NT2/D1 (cell line): ENCODE measurements at regions not wholly inside any gene's neighbourhood (a gene's known extent, or its start where the extent isn't known, plus 50 kb on each side); places are given as distances from the start of the nearest gene placed in this dataset.

Experiments
- DNase-seq: peaks from one replicate; pipeline ENCODE4 v3.0.0-alpha.2; 2011; ENCODE audit warnings: low read depth, low spot score
- H3K27me3 ChIP-seq: 2 replicates; pipeline ENCODE4 v1.6.0; 2011; ENCODE audit warnings: mild to moderate bottlenecking; ENCODE audit not compliant: insufficient read length, insufficient read depth
- H3K36me3 ChIP-seq: 2 replicates; pipeline ENCODE4 v1.6.1; 2011; ENCODE audit warnings: mild to moderate bottlenecking, low read length, mixed read lengths; ENCODE audit not compliant: insufficient read depth, insufficient read length
- H3K4me1 ChIP-seq: 2 replicates; pipeline ENCODE4 v1.5.1; 2011; ENCODE audit not compliant: insufficient read depth, insufficient read length
- H3K4me3 ChIP-seq: 2 replicates; pipeline ENCODE4 v1.5.1; 2011; ENCODE audit warnings: low read depth; ENCODE audit not compliant: insufficient read length
- H3K9ac ChIP-seq: 2 replicates; pipeline ENCODE4 v1.6.0; 2011; ENCODE audit warnings: low read depth; ENCODE audit not compliant: insufficient read length
- H3K9me3 ChIP-seq: 2 replicates; pipeline ENCODE4 v1.5.1; 2011; ENCODE audit warnings: mild to moderate bottlenecking, low read length; ENCODE audit not compliant: insufficient read depth
- SUZ12 ChIP-seq: IDR thresholded peaks from 2 replicates; pipeline ENCODE4 v1.6.1; 2011; ENCODE audit not compliant: insufficient read length, insufficient read depth; ENCODE audit errors: extremely low read depth
- YY1 ChIP-seq: IDR thresholded peaks from 2 replicates; pipeline ENCODE4 v1.6.1; 2011; ENCODE audit not compliant: insufficient read length, insufficient read depth
- ZNF274 ChIP-seq: IDR thresholded peaks from 2 replicates; pipeline ENCODE4 v1.6.1; 2011; ENCODE audit warnings: mild to moderate bottlenecking, low read depth, low read length

DNA sequence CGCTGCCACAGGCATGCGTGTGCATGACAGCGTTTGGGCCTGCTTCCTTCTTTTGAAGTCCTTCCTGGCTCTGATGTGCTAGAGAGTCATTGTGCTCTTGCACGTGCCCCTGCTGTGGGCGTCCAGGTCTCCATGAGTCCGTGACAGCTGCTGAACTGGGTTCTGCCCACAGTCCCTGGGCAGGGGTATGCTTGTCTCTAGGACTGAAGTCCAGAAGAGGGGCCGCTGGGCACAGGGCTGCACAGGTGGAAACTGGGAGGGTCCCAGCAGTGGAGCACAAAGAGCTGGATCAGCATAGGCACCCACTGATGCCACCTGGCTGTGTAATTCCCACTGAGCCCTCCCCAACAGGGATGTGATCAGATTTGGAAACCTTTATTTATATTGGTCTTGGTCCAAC is 169.4 kb downstream of the IRX2 start:
- DNase-seq, result no peak
- H3K36me3 ChIP-seq, result no peaks in the 10 kb centered on the region
- H3K4me1 ChIP-seq, result no peaks in the 10 kb centered on the region
- TF ChIP-seq ZNF274 (no peak), YY1 (no peak), SUZ12 (no peak)
- H3K27me3 ChIP-seq, result no peaks in the 10 kb centered on the region
- H3K9me3 ChIP-seq, result no peaks in the 10 kb centered on the region
- H3K4me3 ChIP-seq, result no peak overlapping the region
- no peak overlapping the region for H3K9ac ChIP-seq

GRCh38 chr5:2581418-2581817 is 170.1 kb downstream of the IRX2 start:
- Histone ChIP-seq H3K9ac (no peak overlapping the region), H3K4me3 (no peak overlapping the region), H3K4me1 (no peaks in the 10 kb centered on the region), H3K36me3 (no peaks in the 10 kb centered on the region), H3K27me3 (no peaks in the 10 kb centered on the region), H3K9me3 (no peaks in the 10 kb centered on the region)
- DNase-seq, result no peak
- TF ChIP-seq ZNF274 (no peak), YY1 (no peak), SUZ12 (no peak)

DNA sequence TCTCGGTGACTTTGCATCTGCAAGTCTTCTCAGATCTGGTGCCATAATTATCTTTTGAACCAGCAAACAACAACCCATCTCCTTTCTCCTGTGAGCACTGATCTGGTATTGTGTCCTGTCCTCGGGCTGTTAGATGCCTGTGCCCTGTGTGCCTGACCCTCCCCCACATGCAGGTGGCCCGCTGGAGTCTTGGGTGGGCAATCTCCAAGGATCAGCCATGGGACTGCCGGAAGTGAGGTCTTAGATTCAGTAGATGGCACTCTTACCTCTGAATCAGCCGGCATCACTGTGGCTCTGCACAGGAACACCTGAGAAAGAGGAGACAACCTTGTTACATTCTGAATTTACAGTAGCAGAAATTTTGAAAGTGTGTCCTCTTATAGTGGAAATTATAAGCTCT is 172.4 kb downstream of the IRX2 start:
- Histone ChIP-seq H3K27me3 (no peaks in the 10 kb centered on the region), H3K4me1 (no peaks in the 10 kb centered on the region), H3K36me3 (no peaks in the 10 kb centered on the region), H3K4me3 (no peak overlapping the region), H3K9ac (no peak overlapping the region), H3K9me3 (no peaks in the 10 kb centered on the region)
- DNase-seq, result no peak
- TF ChIP-seq SUZ12 (no peak), YY1 (no peak), ZNF274 (no peak)

DNA sequence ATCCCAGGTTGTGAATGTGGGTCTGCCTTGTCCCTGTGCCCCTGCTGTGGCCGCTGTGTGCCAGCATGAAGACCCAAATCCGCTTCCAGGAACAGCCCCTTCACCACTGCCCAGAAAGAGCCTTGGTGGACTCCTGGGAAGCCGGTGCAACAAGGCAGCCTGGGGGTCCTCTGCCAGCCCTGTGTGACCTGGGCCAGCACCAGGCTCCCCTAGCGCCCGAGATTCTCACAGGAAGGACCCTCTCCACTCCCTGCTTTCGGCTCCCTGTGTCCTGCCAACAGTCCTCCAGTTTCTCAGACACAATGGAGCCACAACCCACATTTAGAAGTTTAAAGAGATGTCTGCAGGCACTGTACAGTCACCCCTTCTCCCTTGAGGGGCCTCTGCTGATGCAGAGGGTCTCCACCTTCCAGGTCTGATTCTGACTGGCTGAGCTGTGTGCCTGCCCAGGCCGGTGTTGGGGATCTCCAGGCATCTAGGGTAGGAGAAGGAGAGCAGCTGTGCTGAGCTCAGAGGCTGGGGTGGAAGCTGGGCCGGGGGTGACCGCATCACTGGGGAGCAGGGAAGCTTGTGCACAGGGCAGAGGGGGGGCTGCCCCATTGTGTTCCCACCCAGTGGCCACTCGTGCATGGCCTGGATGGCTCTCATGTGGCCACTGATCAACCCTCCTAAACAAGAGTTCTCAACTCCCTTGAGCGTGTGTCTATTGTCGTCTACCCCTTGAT is 174.0 kb downstream of the IRX2 start:
- no peaks in the 10 kb centered on the region for H3K9me3 ChIP-seq
- no peak overlapping the region for H3K9ac ChIP-seq
- TF ChIP-seq YY1, result no peak
- TF ChIP-seq SUZ12, result no peak
- TF ChIP-seq ZNF274, result no peak
- H3K27me3 ChIP-seq, result no peaks in the 10 kb centered on the region
- no peak overlapping the region for H3K4me3 ChIP-seq
- H3K4me1 ChIP-seq, result no peaks in the 10 kb centered on the region
- no peaks in the 10 kb centered on the region for H3K36me3 ChIP-seq
- no peak for DNase-seq

GRCh38 chr5:2576823-2577222 is 174.7 kb downstream of the IRX2 start:
- Histone ChIP-seq H3K36me3 (no peaks in the 10 kb centered on the region), H3K4me1 (no peaks in the 10 kb centered on the region), H3K9me3 (no peaks in the 10 kb centered on the region), H3K27me3 (no peaks in the 10 kb centered on the region), H3K9ac (no peak overlapping the region), H3K4me3 (no peak overlapping the region)
- no peak for TF ChIP-seq SUZ12
- no peak for TF ChIP-seq YY1
- TF ChIP-seq ZNF274, result no peak
- DNase-seq, result no peak

- DNase-seq, result no peak
- no peaks in the 10 kb centered on the region for H3K9me3 ChIP-seq
- H3K4me3 ChIP-seq, result no peak overlapping the region
- no peaks in the 10 kb centered on the region for H3K4me1 ChIP-seq
- H3K9ac ChIP-seq, result no peak overlapping the region
- H3K27me3 ChIP-seq, result no peaks in the 10 kb centered on the region
- no peaks in the 10 kb centered on the region for H3K36me3 ChIP-seq
- TF ChIP-seq YY1 (no peak), SUZ12 (no peak), ZNF274 (no peak)
Observed at GRCh38 chr5:2575871-2576270, 175.6 kb downstream of the IRX2 start.

- H3K9me3 ChIP-seq, result no peaks in the 10 kb centered on the region
- H3K27me3 ChIP-seq, result no peaks in the 10 kb centered on the region
- H3K9ac ChIP-seq, result no peak overlapping the region
- no peaks in the 10 kb centered on the region for H3K4me1 ChIP-seq
- DNase-seq, result no peak
- no peaks in the 10 kb centered on the region for H3K36me3 ChIP-seq
- no peak overlapping the region for H3K4me3 ChIP-seq
- no peak for TF ChIP-seq YY1
- no peak for TF ChIP-seq SUZ12
- no peak for TF ChIP-seq ZNF274
Observed at GRCh38 chr5:2575292-2575691, 176.2 kb downstream of the IRX2 start.
